NCI-H146 treated with DMSO at 0.1 percent for 48 hours (cell line): ENCODE measurements at regions not wholly inside any gene's neighbourhood (a gene's known extent, or its start where the extent isn't known, plus 50 kb on each side); places are given as distances from the start of the nearest gene placed in this dataset.
"Not testable (repeated sequence)": the region's sequence is repeated elsewhere in the genome, so short reads cannot be mapped to it uniquely, and the experiment has no call there.

Source experiments
- DNase-seq: peaks from one replicate; lab custom pipeline; 2025; ENCODE audit not compliant: unreplicated experiment; lab: John Stamatoyannopoulos, UW

DNA sequence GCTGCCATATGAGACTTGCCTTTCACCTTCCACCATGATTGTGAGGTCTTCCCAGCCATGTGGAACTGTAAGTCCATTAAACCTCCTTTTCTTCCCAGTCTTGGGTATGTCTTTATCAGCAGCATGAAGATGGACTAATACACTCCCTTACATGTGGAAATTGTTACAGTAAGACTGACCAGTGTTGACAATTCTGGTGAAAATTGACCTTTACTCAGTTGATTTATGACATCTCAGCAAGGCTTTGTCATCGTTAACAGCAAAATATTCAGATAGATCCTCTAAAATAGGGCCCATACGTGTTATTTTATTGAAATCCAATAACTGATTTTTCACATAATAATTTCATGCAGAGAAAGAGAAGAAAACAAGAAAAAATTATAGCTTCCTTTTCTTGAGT, 377.9 kb upstream of the SEMA3C start:
- no peak for DNase-seq

DNA sequence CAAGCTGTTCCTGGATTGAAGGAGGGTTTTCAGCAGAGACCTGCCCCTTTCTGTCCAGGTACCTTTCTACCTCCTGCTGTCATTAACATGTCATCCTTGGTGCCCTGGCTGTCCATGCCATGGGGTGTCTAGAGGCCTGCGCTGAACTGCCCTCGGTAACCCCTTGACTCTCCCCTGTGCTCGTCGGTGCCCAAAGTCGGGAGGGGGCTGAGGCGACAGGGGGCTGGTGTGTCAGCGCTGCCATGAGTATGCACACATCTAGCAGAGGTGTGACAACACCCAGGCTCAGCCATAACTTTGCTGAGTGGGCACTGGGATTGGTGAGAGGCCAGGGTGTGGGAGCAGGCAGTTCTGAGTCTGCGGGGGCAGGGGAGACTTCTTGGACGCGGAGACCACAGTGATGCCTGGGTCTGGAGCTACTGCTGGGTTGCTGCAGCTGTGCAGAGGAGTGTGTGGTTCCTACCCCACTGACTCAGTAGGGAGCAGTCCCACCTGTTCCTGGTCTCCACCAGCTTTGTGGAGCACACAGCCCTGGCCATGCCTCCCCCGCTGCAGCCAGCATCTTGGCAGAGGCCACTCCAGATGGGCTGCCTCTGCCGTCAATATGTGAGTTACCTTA, 376.2 kb upstream of the SEMA3C start:
- no peak for DNase-seq

DNA sequence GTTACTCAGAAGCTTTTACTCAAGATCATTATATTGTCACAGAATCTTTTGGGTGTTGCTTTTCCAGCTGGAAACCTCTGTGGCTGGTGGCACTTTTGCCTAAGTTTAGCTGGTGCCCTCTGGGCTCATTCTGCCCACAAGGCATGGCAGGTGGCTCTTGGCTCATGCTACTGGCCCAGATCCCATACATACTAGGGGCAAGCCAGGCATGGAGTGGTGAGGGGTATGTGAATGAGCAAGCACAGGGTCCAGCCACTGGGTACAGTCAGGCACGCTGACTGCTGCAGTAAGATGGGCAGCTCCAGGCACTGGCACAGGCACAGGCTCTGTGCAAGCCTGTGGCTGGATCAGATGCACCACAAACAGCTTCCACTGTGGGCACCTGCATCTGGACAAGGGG, 375.0 kb upstream of the SEMA3C start:
- DNase-seq, result no peak

DNA sequence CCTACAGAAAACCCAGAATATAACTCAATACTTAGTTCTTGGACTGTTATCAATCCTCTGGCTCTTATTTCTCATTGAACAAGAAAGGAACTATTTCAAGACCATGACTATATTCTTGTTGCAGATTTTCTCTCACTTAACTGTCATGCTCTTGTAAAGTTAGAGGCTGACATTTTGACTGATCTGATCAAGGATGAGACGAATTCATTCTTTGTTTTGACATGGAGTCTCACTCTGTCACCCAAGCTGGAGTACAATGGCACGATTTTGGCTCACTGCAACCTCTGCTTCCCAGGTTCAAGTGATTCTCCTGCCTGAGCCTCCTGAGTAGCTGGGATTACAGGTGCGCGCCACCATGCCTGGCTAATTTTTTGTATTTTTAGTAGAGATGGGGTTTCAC, 367.9 kb upstream of the SEMA3C start:
- not testable (repeated sequence) for DNase-seq

DNA sequence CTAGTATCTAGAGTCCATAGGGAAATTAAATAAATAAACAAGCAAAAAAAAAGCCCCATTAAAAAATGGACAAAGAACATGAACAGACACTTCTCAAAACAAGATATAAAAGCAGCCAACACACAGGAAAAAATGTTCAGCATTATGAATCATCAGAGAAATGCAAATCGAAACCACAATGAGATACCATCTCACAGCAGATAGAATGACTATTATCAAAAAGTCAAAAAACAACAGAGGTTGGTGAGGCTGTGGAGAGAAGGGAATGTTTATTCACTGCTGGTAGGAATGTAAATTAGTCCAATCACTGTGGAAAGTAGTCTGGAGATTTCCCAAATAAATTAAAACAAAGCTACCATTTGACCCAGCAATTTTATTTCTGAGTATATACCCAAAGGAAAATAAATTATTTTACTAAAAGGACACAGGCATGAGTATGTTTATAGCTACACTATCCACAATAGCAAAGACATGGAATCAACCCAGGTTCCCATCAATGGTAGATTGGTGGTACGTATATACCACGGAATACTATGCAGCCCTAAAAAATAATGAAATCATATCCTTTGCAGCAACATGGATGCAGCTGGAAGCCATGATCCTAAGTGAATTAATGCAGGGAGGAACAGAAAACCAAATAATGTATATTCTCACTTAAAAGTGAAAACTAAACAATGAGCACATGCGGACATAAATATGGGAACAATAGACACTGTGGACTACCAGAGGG, 366.5 kb upstream of the SEMA3C start:
- DNase-seq, result no peak

DNA sequence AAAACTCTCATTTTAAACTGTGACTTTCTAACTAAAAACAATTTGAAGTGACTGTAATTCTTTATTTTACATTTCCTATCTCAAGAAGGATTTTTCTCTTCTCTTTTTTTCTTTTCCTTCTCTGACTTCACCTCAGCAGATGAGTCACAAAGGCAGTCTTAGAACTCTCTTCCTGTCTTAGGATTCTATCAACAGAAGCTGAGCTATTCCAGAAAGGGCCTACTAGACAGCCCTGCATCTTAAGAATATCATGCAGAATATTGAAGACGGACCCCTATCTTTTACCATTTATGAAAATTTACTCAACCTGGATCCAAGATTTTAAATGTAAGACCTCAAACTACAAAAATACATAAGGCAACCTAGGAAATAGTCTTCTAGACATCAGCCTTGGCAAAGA, 365.7 kb upstream of the SEMA3C start:
- no peak for DNase-seq

DNA sequence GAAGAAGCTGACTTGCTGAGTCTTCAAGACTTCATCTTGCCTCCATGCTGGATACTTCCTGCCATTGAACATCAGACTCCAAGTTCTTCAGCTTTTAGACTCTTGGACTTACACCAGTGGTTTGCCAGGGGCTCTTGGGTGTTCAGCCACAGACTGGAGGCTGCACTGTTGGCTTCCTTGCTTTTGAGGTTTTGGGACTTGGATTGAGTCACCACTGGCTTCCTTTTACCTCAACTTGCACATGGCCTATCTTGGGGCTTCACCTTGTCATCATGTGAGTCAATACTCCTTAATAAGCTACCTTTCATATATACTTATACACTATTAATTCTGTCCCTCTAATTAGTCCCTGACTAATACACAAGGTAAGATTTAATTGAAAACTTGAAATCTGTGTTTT, 361.7 kb upstream of the SEMA3C start:
- no peak for DNase-seq

DNA sequence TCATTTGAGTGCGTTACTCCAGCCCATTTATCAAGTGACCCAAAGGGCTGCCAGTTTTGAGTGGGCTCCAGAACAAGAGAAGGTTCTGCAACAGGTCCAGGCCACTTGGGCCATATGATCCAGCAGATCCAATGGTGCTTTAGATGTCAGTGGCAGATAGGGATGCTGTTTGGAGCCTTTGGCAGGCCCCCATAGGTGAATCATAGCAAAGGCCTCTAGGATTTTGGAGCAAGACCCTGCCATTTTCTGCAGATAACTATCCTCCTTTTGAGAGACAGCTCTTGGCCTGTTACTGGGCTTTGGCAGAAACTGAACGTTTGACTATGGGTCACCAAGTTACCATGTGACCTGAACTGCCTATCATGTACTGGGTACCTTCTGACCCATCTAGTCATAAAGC, 358.8 kb upstream of the SEMA3C start:
- DNase-seq, result no peak

DNA sequence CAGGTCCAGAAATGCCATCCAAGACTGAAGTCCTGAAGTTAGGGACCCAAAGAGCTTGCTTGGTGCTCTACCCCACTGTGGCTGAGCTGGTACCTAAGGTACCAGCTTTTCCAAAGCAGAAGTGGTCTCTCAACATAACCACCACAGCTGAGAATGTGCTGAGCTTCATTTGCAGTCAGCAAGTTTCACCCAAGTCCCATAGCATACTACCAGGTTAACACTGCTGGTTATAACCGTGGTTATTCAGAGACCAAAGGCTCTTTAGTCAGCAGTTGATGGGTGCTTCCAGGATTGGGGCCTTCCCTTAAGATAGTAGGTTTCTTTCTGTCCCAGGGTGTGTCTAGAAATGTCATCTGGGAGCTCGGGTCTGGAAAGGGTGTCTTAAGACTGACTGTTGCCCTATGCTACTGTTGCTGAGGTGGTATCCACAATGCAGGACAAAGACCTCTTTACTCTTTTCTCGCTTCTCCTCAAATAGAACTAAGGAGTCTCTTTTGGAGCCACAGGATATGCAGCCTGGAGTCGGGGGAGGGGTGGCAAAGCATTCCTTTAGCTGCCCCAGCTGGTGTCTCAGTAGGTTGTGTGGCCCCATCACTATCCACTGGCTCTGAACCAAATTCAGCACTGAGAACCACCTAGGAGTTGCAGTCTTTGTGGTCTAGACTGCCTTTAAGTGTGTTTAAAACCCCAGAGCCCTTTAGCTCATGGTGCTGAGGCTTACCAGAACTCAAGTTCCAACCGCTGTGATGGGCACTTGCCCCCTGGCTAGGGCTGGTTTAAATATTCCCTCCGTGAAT, 354.9 kb upstream of the SEMA3C start:
- no peak for DNase-seq

DNA sequence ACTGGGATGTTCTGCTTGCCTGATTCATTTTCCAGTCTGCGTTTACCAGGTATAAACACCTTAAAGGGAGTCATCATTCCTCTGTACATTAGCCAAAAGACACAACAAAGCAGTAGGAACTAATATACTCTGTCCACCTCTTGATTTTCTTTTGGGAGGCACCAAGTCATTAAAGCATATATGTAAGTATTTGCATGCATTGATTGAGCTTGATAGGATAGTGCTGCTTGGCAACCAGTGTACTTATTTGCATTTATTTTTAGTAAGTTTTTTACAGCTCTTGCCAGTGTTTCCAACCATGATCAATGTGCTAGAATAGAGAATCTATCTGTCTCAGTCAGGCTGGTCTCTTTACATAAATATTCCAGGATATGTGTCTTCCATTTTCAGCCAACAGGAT, 353.3 kb upstream of the SEMA3C start:
- no peak for DNase-seq

DNA sequence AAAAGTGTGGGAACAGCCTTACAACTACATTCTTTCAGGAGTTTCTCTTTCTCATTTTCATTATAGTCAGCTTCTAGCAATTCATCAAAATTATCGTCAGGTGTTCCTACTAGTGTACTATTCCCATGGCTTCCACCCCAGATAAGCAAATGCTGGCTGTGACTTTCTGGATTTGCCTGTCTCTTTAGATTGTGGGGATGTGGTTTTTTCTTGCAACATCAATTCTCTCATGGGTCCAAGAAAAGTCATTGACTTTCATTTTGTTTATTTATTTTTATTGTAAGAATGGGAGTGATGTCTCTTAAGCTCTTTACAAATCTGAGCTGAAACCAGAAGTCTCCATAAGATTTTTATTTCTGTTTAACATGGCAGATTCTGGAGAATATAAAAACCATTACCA, 349.7 kb upstream of the SEMA3C start:
- DNase-seq, result no peak

DNA sequence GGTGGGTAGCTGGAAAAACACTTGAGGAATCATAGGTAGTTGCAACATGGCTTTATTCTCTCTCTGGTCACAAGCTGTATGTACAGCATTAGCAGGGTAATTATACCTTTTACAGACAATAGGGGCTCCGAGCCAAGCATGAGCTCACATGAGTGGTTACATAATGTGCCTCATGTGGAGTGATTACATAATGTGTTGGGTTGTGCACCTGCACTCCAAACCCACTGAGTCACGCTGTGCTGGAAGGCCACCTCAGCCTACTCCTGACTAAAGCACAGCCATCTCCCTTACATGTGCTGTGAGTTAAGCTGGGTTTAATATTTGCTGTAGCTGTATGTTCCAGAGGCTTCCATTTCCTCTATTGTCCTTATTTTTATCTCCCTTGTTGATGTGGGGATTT, 348.7 kb upstream of the SEMA3C start:
- no peak for DNase-seq

DNA sequence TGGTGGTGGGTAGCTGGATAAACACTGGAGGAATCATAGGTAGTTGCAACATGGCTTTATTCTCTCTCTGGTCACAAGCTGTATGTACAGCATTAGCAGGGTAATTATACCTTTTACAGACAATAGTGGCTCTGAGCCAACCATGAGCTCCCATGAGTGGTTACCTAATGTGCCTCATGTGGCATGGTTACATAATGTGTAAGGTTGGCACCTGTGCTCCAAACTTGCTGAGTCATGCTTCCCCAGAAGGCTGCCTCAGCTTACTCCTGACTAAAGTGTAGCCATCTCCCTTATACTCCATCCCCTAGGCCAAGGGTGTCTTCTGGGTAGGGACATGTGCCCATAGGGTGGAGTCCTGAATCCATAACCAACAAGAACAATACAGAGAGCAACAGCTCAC, 345.3 kb upstream of the SEMA3C start:
- DNase-seq, result no peak

DNA sequence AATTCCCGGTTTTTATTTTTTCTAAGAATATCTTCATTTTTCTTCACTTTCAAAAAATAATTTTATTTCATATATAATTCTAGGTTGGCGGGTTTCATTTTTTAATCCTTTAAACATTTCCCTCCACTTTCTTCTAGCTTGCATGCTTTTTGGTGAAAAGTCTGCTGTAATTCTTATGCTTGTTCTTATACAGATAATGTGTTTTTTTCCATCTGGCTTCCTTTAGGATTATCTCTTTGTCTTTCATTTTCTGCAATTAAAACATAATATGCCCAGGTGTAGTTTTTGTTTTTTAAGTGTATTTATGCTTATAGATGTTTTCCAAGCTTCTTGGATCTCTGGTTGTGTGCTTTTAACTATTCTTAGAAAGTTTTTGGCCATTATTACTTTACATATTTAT, 341.3 kb upstream of the SEMA3C start:
- DNase-seq, result no peak

DNA sequence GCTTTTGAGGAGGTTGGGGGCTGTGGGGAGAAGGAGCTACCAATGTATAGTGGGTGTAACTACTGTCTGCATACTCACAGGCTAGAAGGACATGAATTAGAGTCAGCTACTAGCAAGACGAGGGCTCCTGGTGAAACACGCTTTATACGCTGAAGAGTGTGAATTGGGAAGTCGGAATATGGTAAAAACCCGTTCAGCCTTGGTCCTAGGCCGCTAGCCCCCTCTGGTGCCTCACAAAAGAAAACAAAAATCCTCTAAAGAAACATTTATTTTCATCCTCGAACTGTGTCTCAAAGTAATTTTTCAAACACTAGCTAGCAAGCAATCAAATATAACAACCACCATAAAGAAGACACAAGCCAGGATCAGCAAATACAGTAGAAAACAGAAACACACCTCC, 338.1 kb upstream of the SEMA3C start:
- DNase-seq, result no peak

DNA sequence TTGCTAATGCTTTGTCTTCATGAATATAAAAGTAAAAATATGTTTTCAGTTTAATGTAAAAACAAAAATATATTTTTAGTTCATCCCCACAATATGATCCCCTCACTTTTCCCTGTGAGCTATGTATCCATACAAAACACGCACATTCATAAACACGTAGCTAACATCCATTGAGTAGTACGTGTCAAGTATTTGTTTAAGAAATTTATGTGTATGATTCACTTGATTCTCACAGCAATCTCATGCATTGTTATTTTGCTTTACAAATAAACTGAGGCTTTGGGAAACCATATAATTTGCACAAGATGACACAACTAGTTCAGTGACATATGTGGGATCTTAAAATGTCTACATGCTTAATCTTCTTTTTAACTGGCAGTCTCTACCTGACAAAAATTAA, 329.6 kb upstream of the SEMA3C start:
- DNase-seq, result no peak

DNA sequence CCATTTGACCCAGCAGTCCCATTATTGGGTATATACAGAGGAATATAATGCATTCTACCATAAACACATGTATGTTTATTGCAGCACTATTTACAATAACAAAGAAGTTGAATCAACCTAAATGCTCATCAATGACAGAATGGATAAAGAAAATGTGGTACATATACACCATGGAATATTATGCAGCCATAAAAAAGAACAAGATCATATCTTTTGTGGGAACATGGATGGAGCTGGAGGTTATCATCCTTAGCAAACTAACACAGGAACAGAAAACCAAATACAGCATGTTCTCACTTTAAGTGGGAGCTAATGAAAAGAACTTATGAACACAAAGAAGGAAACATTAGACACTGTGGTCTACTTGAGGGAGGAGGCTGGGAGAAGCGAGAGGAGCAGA, 328.5 kb upstream of the SEMA3C start:
- not testable (repeated sequence) for DNase-seq

DNA sequence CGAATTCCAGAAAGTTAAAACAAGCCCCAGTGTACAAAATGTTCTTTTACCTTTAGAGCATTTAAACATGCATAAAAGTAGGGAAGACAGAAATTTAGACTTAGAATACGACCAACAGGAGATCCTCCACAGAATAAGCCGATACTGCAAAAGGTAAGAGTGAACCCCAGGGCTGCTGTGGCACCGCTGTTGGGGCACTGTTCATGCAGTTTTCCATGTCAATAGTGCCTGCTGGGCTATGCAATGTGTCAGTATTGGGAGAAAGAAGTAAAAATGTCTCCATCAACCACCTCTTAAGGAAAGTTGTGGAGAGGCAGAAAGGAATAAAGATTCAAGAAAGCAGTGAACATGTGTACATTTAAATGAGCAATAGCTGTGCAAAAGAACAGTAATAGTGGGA, 326.5 kb upstream of the SEMA3C start:
- no peak for DNase-seq

DNA sequence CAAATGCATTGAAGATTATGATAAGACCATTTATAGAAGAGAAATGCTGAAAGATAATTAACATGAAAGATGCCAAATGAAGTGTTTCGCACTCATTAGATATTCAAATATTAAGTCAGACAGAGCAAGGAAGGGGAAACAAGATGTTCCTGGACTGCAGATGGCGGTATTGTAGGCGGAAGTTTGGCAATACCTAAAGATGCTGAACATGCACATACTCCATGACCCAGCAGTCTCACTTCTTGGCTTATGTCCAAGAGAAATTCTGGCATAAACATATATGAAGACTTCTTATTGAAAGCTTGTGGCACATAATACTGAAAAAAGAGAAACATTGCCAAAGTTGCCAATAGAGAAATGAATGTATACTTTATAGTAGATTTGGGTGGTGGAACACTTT, 325.4 kb upstream of the SEMA3C start:
- DNase-seq, result no peak

DNA sequence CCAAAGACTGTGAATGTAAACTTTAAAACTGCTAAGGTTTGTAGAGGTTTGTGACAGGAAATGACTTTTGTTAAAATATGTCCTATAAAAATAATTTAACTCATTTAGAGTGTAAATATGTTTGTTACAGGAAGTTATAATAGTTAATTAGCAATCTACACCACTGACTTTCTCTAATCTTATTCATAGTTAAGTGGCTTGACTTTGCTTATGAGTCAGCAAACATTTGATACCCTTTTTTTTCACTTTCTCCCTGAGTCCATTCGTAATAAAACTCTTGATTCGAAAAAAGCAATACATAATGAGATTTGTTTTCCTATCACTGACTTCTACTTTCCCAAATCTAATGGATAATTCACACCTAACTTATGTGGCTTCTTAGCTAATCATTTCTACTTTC, 317.7 kb upstream of the SEMA3C start:
- DNase-seq, result no peak

DNA sequence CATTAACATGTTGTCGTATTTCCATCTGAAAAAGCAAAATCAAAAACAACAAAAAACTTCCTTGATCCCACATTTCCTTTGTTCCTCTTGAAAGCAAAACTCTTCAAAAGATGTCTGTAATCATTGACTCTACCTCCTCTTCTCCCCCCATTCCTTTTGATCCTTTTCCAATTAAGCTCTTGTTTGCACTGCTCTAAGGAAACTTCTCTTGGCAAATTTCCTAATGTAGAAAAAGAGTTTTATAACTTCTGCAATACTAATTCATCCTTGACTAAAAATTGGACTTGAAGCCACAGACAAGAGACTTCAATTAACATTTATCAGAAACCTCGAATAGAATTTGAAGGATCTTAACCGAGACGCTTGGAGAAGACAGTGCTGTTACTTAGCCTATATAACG, 317.1 kb upstream of the SEMA3C start:
- DNase-seq, result no peak

DNA sequence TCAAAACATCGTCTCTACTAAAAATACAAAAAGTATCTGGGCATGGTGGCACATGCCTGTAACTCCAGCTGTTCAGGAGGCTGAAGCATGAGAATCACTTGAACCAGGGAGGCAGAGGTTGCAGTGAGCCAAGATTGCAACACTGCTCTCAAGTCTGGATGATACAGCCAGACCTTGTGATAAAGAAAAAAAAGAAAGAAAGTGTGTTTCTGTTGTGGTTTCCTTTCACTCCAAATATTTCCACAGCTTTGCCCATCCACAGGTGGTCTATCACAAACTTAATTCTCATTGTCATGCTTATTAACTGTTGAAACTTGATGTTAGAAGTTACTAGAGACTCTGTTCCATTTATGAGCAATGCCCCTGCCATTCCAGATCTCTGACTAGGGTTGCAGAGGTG, 316.0 kb upstream of the SEMA3C start:
- DNase-seq, result no peak
